ENCODE measurements at regions not wholly inside any gene's neighbourhood (a gene's known extent, or its start where the extent isn't known, plus 50 kb on each side); places are given as distances from the start of the nearest gene placed in this dataset.
A peak's percentile ranks its signal among the peaks of the same experiment; 100 is the strongest.

DNA sequence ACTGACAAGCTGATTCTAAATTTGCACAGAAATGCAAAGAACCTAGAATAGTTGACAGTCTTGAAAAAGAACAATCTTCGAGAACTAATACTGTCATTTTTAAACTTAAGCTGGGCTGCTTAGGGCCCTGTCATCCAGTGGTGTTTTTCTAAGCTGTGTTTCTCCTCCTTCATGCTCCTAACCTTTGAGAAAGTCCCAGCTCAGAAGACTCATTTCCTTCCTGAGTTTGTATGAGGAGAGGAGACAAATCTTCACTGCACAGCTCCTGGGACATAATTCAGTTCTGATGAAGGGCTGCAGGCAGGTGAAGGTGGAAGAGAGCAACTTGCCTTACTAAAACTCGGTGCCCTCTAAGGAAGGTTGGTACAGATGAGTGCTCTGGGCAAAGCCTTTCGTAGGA is 109.5 kb upstream of the ANKRD55 start:
- Histone ChIP-seq H3K4me3 (replicated peaks in 1 of 4; ENCODE audit: control extremely low read depth in 1 of 4, insufficient read depth in 1 of 4, low read depth in 3 of 4, low read length in 4 of 4) (no peak overlapping the region), H3K27ac (ENCODE audit: insufficient read depth, low read length) (no peak overlapping the region), H2AFZ (ENCODE audit: low read length) (no peak overlapping the region), H3K27me3 (ENCODE audit: control insufficient read depth, insufficient read depth, low read length) (no peaks in the 10 kb centered on the region), H3K9ac (ENCODE audit: insufficient read depth, low read length) (no peak overlapping the region), H3K36me3 (ENCODE audit: control insufficient read depth, insufficient read depth, low read length) (no peaks in the 10 kb centered on the region), H3K4me1 (ENCODE audit: control insufficient read depth, extremely low read depth, insufficient read depth, low read length) (peaks cover 2% of the 10 kb centered on the region), H3K9me3 (ENCODE audit: control insufficient read depth, insufficient read depth, low read depth, low read length) (no peaks in the 10 kb centered on the region), H4K20me1 (ENCODE audit: control insufficient read depth, extremely low read depth, insufficient read depth, low read length) (no peaks in the 10 kb centered on the region), H3K4me2 (ENCODE audit: extremely low read depth, insufficient read depth, low read length) (no peak overlapping the region), H3K79me2 (ENCODE audit: control insufficient read depth, insufficient read depth, low read length) (no peaks in the 10 kb centered on the region)
- TF ChIP-seq, protein P1, sequence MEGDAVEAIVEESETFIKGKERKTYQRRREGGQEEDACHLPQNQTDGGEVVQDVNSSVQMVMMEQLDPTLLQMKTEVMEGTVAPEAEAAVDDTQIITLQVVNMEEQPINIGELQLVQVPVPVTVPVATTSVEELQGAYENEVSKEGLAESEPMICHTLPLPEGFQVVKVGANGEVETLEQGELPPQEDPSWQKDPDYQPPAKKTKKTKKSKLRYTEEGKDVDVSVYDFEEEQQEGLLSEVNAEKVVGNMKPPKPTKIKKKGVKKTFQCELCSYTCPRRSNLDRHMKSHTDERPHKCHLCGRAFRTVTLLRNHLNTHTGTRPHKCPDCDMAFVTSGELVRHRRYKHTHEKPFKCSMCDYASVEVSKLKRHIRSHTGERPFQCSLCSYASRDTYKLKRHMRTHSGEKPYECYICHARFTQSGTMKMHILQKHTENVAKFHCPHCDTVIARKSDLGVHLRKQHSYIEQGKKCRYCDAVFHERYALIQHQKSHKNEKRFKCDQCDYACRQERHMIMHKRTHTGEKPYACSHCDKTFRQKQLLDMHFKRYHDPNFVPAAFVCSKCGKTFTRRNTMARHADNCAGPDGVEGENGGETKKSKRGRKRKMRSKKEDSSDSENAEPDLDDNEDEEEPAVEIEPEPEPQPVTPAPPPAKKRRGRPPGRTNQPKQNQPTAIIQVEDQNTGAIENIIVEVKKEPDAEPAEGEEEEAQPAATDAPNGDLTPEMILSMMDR (conservative IDR thresholded peaks at IDR 0.05 in 1 of 2, IDR thresholded peaks at IDR 0.05 in 1 of 2; ENCODE audit: low read depth in 1 of 2, low read length in 2 of 2), result no peak
- TF ChIP-seq EZH2 (IDR thresholded peaks at IDR 0.05; ENCODE audit: low read length, missing control alignments), result no peak
- no peak for DNase-seq (ENCODE audit: low read depth in 2 of 2)

DNA sequence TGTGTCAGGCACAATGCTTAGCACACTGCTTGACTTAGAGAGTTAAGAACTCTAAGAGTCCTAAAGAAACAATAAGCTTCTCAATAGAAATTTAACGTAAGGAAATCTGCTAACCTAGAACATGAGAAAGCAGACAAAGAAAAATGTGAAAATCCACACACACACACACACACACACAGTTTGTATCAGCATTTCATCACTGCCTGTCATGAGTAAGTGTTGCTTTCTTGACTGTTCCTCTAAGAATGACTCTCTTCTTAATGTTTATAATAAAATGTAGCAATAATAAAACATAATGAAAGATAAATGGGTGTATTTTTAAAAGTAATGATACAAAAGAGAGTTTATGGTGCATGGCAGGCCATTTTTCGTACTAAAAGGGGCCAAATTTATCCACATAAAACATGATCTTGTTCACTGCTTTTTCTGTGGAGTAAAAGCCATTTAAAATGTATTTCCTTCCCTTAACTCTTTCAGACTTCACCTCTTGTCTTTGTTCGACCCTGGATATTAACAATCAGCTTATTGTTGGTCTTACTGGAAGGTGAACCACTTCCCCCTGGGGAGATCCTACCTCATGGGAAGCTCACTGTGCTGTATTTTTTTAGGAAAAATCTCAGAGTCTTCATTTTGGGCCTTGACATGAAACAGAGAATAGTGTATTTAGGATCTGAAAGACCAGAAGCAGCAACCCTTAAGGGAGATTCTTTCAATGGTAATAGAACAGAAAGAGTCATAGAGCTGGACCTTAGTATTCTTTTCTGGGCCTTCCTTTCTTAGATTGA is 107.3 kb upstream of the ANKRD55 start:
- H3K36me3 ChIP-seq (ENCODE audit: control insufficient read depth, insufficient read depth, low read length), result no peaks in the 10 kb centered on the region
- H3K4me1 ChIP-seq (ENCODE audit: control insufficient read depth, extremely low read depth, insufficient read depth, low read length), result no peaks in the 10 kb centered on the region
- H3K4me3 ChIP-seq (replicated peaks in 1 of 4; ENCODE audit: control extremely low read depth in 1 of 4, insufficient read depth in 1 of 4, low read depth in 3 of 4, low read length in 4 of 4), result no peak overlapping the region
- H3K27ac ChIP-seq (ENCODE audit: insufficient read depth, low read length), result no peak overlapping the region
- peak in 1 of 2 donors; percentile 76 for DNase-seq (ENCODE audit: low read depth in 2 of 2)
- H3K4me2 ChIP-seq (ENCODE audit: extremely low read depth, insufficient read depth, low read length), result no peak overlapping the region
- H3K79me2 ChIP-seq (ENCODE audit: control insufficient read depth, insufficient read depth, low read length), result no peaks in the 10 kb centered on the region
- TF ChIP-seq, protein P1 (conservative IDR thresholded peaks at IDR 0.05 in 1 of 2, IDR thresholded peaks at IDR 0.05 in 1 of 2; ENCODE audit: low read depth in 1 of 2, low read length in 2 of 2), result no peak
- TF ChIP-seq EZH2 (IDR thresholded peaks at IDR 0.05; ENCODE audit: low read length, missing control alignments), result no peak
- no peak overlapping the region for H3K9ac ChIP-seq (ENCODE audit: insufficient read depth, low read length)
- no peak overlapping the region for H2AFZ ChIP-seq (ENCODE audit: low read length)
- H3K9me3 ChIP-seq (ENCODE audit: control insufficient read depth, insufficient read depth, low read depth, low read length), result no peaks in the 10 kb centered on the region
- H3K27me3 ChIP-seq (ENCODE audit: control insufficient read depth, insufficient read depth, low read length), result no peaks in the 10 kb centered on the region
- no peaks in the 10 kb centered on the region for H4K20me1 ChIP-seq (ENCODE audit: control insufficient read depth, extremely low read depth, insufficient read depth, low read length)

DNA sequence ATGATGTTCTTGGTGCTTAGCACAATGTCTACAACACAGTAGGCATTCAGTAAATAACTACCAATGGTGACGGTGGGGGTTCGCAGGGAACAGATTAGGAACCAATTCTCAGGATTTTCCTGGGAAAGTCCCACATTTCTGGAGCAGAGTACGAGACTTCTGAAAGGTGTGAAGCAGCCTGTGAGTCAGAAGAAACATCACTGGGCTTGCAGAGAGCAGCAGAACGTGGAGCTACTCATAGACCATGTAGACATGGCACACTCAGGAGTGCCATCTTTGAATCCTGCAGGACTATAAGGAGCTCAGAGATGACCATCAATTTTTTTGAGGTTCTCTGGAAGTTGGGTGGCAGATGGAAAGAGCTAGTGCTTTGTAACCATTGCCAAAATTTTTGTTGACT is 106.6 kb upstream of the ANKRD55 start:
- H3K9me3 ChIP-seq (ENCODE audit: control insufficient read depth, insufficient read depth, low read depth, low read length), result no peaks in the 10 kb centered on the region
- no peak overlapping the region for H3K4me2 ChIP-seq (ENCODE audit: extremely low read depth, insufficient read depth, low read length)
- H3K27me3 ChIP-seq (ENCODE audit: control insufficient read depth, insufficient read depth, low read length), result no peaks in the 10 kb centered on the region
- H3K9ac ChIP-seq (ENCODE audit: insufficient read depth, low read length), result no peak overlapping the region
- H3K79me2 ChIP-seq (ENCODE audit: control insufficient read depth, insufficient read depth, low read length), result no peaks in the 10 kb centered on the region
- no peaks in the 10 kb centered on the region for H3K4me1 ChIP-seq (ENCODE audit: control insufficient read depth, extremely low read depth, insufficient read depth, low read length)
- H3K27ac ChIP-seq (ENCODE audit: insufficient read depth, low read length), result no peak overlapping the region
- TF ChIP-seq, protein P1 (conservative IDR thresholded peaks at IDR 0.05 in 1 of 2, IDR thresholded peaks at IDR 0.05 in 1 of 2; ENCODE audit: low read depth in 1 of 2, low read length in 2 of 2), result no peak
- no peak for TF ChIP-seq EZH2 (IDR thresholded peaks at IDR 0.05; ENCODE audit: low read length, missing control alignments)
- no peak overlapping the region for H2AFZ ChIP-seq (ENCODE audit: low read length)
- no peaks in the 10 kb centered on the region for H4K20me1 ChIP-seq (ENCODE audit: control insufficient read depth, extremely low read depth, insufficient read depth, low read length)
- DNase-seq (ENCODE audit: low read depth in 2 of 2), result no peak
- no peaks in the 10 kb centered on the region for H3K36me3 ChIP-seq (ENCODE audit: control insufficient read depth, insufficient read depth, low read length)
- H3K4me3 ChIP-seq (replicated peaks in 1 of 4; ENCODE audit: control extremely low read depth in 1 of 4, insufficient read depth in 1 of 4, low read depth in 3 of 4, low read length in 4 of 4), result no peak overlapping the region

Data from fibroblast of lung (primary cell).